DND-41 (cell line): ENCODE measurements at regions not wholly inside any gene's neighbourhood (a gene's known extent, or its start where the extent isn't known, plus 50 kb on each side); places are given as distances from the start of the nearest gene placed in this dataset.

Experiments used
- ATAC-seq: fragments of 200-7000 bp; cut with Tn5 transposase; 3 replicates; pipeline ENCODE4 v1.9.1; 2021; ENCODE audit warnings: low read depth; ENCODE audit not compliant: insufficient read depth
- DNase-seq: peaks from one replicate; pipeline ENCODE4 v3.0.0-alpha.2; 2020
- H2AFZ ChIP-seq: 2 replicates; pipeline ENCODE4 v1.6.0; 2012; ENCODE audit warnings: low read depth, low read length
- H3K27ac ChIP-seq: 2 replicates; pipeline ENCODE4 v1.5.1; 2012; ENCODE audit warnings: low read length, inconsistent platforms
- H3K27me3 ChIP-seq: fragments of 200-600 bp; sonication (generic); 2 replicates; pipeline ENCODE4 v1.6.0; 2012; ENCODE audit warnings: low read length, mild to moderate bottlenecking, inconsistent platforms; ENCODE audit not compliant: insufficient read depth, poor library complexity
- H3K36me3 ChIP-seq: 2 replicates; pipeline ENCODE4 v1.5.1; 2012; ENCODE audit warnings: low read length, inconsistent platforms; ENCODE audit not compliant: insufficient read depth
- H3K4me1 ChIP-seq: 2 replicates; pipeline ENCODE4 v1.5.1; 2012; ENCODE audit warnings: mild to moderate bottlenecking, low read length; ENCODE audit not compliant: insufficient read depth
- H3K4me2 ChIP-seq: 2 replicates; pipeline ENCODE4 v1.6.0; 2012; ENCODE audit warnings: mild to moderate bottlenecking, moderate library complexity, low read length, inconsistent platforms; ENCODE audit not compliant: insufficient read depth
- H3K4me3 ChIP-seq, 2 experiments: fragments of 200-600 bp in 1 of 2; shearing (Covaris generic) in 1 of 2; 2 replicates each; pipeline ENCODE4 v1.5.1; 2012 to 2016; ENCODE audit warnings: inconsistent platforms in 2 of 2, low read length in 2 of 2, mild to moderate bottlenecking in 2 of 2, low read depth in 1 of 2, moderate library complexity in 1 of 2
- H3K79me2 ChIP-seq: 2 replicates; pipeline ENCODE4 v1.6.0; 2012; ENCODE audit warnings: low read length, inconsistent platforms; ENCODE audit not compliant: insufficient read depth
- H3K9ac ChIP-seq: 2 replicates; pipeline ENCODE4 v1.6.0; 2012; ENCODE audit warnings: low read depth, mild to moderate bottlenecking, inconsistent platforms, low read length, moderate library complexity
- H3K9me3 ChIP-seq: 2 replicates; pipeline ENCODE4 v1.5.1; 2012; ENCODE audit warnings: low read length, moderate library complexity, mild to moderate bottlenecking, inconsistent platforms; ENCODE audit not compliant: insufficient read depth, severe bottlenecking
- H4K20me1 ChIP-seq: 2 replicates; pipeline ENCODE4 v1.6.0; 2012; ENCODE audit warnings: low read length; ENCODE audit not compliant: insufficient read depth
- CTCF ChIP-seq: IDR thresholded peaks from 2 replicates; pipeline ENCODE4 v1.5.1; 2012; ENCODE audit warnings: borderline replicate concordance, low read length, moderate library complexity, mild to moderate bottlenecking; ENCODE audit not compliant: poor library complexity, severe bottlenecking; ENCODE audit errors: extremely low read depth
- EZH2 ChIP-seq: IDR thresholded peaks from 3 replicates; pipeline ENCODE4 v1.6.1; 2012; ENCODE audit warnings: borderline replicate concordance, low read depth, mild to moderate bottlenecking, moderate library complexity, low read length, inconsistent platforms; ENCODE audit not compliant: severe bottlenecking

DNA sequence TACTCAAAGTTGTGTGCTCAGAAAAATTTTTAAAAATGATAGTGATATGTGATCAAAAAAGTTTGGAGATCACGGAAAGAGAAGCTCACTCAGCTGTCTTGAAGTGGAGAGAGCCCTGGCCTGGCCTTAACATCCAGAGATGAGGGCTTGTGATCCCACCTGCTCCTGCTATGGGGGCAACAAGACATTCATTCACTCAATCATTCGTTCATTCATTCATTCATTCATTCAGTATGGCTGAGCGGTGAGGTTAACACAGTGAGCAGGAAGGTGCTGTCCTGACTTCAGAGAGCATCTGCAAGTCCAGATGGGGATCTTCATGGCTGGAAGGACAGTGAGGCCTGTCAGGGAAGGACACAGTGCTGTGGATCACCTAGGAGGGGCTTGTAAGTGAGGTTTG is 112.3 kb downstream of the SLC25A47 start:
- Histone ChIP-seq H3K9ac (no peak overlapping the region), H3K4me1 (peaks cover 32% of the 10 kb centered on the region), H3K4me2 (no peak overlapping the region), H2AFZ (no peak overlapping the region), H4K20me1 (no peaks in the 10 kb centered on the region), H3K79me2 (0 out of 2 replicates have a peak, but pooled peaks cover 4% of the 10 kb centered on the region), H3K4me3 (no peak overlapping the region), H3K27me3 (no peaks in the 10 kb centered on the region), H3K36me3 (no peaks in the 10 kb centered on the region), H3K9me3 (no peaks in the 10 kb centered on the region), H3K27ac (peak overlapping the region; percentile 19; the same call in 1 of the 2 replicates)
- ATAC-seq: no peak
- no peak for DNase-seq
- TF ChIP-seq EZH2: no peak
- TF ChIP-seq CTCF: no peak

DNA sequence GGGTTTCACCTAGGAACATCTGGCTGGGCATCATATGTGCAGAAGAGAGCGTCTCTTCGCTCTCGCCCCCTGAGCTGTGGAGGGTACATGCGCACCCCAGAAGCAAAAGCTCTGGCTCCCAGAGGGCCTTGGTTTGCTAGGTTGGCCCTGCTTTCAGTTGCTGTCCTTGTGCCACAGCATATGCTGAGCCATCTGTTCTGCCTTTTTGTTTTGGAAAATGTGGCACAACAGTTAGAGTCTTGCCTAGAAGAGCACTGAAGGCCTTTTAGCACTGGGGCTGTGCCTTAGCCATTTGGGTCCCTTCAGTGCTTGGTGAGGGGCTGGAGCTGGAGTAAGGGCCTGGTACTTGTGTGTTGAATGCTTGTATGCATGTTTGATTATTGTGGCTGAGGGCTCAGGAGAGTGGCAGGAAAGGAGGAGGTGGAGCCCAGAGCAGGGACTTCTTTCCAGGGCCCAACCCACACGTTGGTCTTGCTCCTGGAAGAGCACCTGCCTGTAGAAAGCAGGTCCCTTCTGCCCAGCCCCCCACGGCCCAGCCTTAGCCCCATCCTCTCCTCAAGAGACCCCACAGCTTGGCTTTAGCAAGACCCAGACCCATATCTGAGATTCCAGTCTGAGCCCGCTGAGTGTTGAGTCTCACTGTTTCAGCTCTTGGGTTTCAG is 113.7 kb downstream of the SLC25A47 start:
- Histone ChIP-seq H3K4me2 (no peak overlapping the region), H3K27me3 (no peaks in the 10 kb centered on the region), H3K4me3 (no peak overlapping the region), H3K9me3 (no peaks in the 10 kb centered on the region), H3K27ac (peak overlapping the region; percentile 44), H3K36me3 (no peaks in the 10 kb centered on the region), H2AFZ (no peak overlapping the region), H3K9ac (no peak overlapping the region), H3K4me1 (peaks cover 46% of the 10 kb centered on the region), H4K20me1 (no peaks in the 10 kb centered on the region), H3K79me2 (0 out of 2 replicates have a peak, but pooled peaks cover 4% of the 10 kb centered on the region)
- TF ChIP-seq CTCF: no peak
- no peak for TF ChIP-seq EZH2
- no peak for DNase-seq
- no peak for ATAC-seq

- no peak overlapping the region for H3K4me3 ChIP-seq
- DNase-seq (no peak), ATAC-seq (no peak)
- H3K79me2 ChIP-seq: 0 out of 2 replicates have a peak, but pooled peaks cover 4% of the 10 kb centered on the region
- H4K20me1 ChIP-seq: no peaks in the 10 kb centered on the region
- H3K9me3 ChIP-seq: no peaks in the 10 kb centered on the region
- H3K9ac ChIP-seq: no peak overlapping the region
- peak overlapping the region; percentile 37; the same call in 1 of the 2 replicates for H3K27ac ChIP-seq
- no peaks in the 10 kb centered on the region for H3K27me3 ChIP-seq
- TF ChIP-seq EZH2 (no peak), CTCF (no peak)
- H2AFZ ChIP-seq: no peak overlapping the region
- no peaks in the 10 kb centered on the region for H3K36me3 ChIP-seq
- H3K4me1 ChIP-seq: peaks cover 60% of the 10 kb centered on the region
- H3K4me2 ChIP-seq: no peak overlapping the region
These were observed 115.1 kb downstream of the SLC25A47 start for GRCh38 chr14:100438271-100438670.
